ENCODE measurements at regions not wholly inside any gene's neighbourhood (a gene's known extent, or its start where the extent isn't known, plus 50 kb on each side); places are given as distances from the start of the nearest gene placed in this dataset.

GRCh38 chr3:70726961-70727360 is 414.5 kb upstream of the MDFIC2 start:
- H3K4me3 ChIP-seq (ENCODE audit: low read length): no peak overlapping the region
- no peaks in the 10 kb centered on the region for H3K9me3 ChIP-seq (ENCODE audit: low read length)
- no peak overlapping the region for H3K27ac ChIP-seq (ENCODE audit: low read length)
- DNase-seq: no peak
- no peaks in the 10 kb centered on the region for H3K9me2 ChIP-seq (replicated peaks; ENCODE audit: insufficient read depth, low read length)
- no peak overlapping the region for H3K9ac ChIP-seq (ENCODE audit: low read length)
- H3K4me2 ChIP-seq (ENCODE audit: low read depth, low read length, poor library complexity, severe bottlenecking): no peak overlapping the region
- H3K4me1 ChIP-seq (ENCODE audit: low read length): no peaks in the 10 kb centered on the region
- H3K27me3 ChIP-seq (ENCODE audit: low read length): no peaks in the 10 kb centered on the region
- H3K79me2 ChIP-seq (ENCODE audit: low read length): no peaks in the 10 kb centered on the region
- no peak overlapping the region for H2AFZ ChIP-seq (ENCODE audit: low read length)
- no peaks in the 10 kb centered on the region for H4K20me1 ChIP-seq (ENCODE audit: insufficient read depth, low read depth, low read length)
- H3K36me3 ChIP-seq (ENCODE audit: insufficient read depth, low read length): no peaks in the 10 kb centered on the region

DNA sequence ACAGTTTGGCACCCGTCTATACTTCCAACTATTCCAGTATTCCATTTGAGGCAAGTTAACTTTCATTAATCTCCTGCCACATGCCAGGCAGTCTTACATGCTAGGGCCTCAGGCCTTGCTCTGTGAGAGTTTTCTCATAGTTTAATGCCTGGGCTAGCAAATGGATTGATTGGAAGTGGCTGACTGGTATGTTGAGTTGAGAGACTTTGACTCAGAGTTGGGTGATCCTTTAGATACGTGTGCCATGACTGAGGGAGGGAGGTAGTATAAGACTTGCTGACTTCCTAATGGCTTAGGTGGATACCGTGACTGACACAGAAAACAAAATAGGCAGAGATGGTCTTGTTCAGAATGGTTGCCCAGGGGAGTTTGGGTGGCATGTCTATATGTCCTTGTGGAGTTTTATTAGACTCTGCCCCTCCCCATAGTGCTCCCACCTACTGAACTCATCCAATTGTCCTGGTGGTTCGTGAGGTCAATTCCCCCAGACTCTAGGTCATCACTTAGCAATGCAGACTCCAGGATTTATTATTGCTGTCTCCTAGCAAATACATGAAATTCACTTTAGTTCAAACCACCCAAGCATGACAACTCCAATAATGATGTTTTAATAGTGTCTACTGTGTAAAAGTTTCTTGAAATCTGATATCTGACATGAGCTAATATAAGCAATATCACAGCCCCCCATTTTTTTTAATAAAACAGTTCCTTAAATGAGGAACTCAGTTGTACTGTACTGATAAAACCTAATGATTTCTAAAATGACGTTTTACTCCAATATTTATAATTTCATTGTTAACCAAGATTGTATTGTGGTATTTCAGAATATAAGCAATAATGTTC is 413.9 kb upstream of the MDFIC2 start:
- Histone ChIP-seq H3K36me3 (ENCODE audit: insufficient read depth, low read length) (no peaks in the 10 kb centered on the region), H3K9ac (ENCODE audit: low read length) (no peak overlapping the region), H3K9me3 (ENCODE audit: low read length) (no peaks in the 10 kb centered on the region), H3K27me3 (ENCODE audit: low read length) (no peaks in the 10 kb centered on the region), H4K20me1 (ENCODE audit: insufficient read depth, low read depth, low read length) (no peaks in the 10 kb centered on the region), H3K4me3 (ENCODE audit: low read length) (no peak overlapping the region), H3K79me2 (ENCODE audit: low read length) (no peaks in the 10 kb centered on the region), H2AFZ (ENCODE audit: low read length) (no peak overlapping the region), H3K4me2 (ENCODE audit: low read depth, low read length, poor library complexity, severe bottlenecking) (no peak overlapping the region), H3K4me1 (ENCODE audit: low read length) (no peaks in the 10 kb centered on the region), H3K27ac (ENCODE audit: low read length) (no peak overlapping the region), H3K9me2 (replicated peaks; ENCODE audit: insufficient read depth, low read length) (no peaks in the 10 kb centered on the region)
- DNase-seq: no peak

GRCh38 chr3:70722018-70722417 is 409.6 kb upstream of the MDFIC2 start:
- H2AFZ ChIP-seq (ENCODE audit: low read length): no peak overlapping the region
- H3K9me3 ChIP-seq (ENCODE audit: low read length): no peaks in the 10 kb centered on the region
- H3K4me3 ChIP-seq (ENCODE audit: low read length): no peak overlapping the region
- no peak overlapping the region for H3K4me2 ChIP-seq (ENCODE audit: low read depth, low read length, poor library complexity, severe bottlenecking)
- no peaks in the 10 kb centered on the region for H3K36me3 ChIP-seq (ENCODE audit: insufficient read depth, low read length)
- H3K27ac ChIP-seq (ENCODE audit: low read length): no peak overlapping the region
- H3K9me2 ChIP-seq (replicated peaks; ENCODE audit: insufficient read depth, low read length): no peaks in the 10 kb centered on the region
- no peaks in the 10 kb centered on the region for H3K4me1 ChIP-seq (ENCODE audit: low read length)
- no peak overlapping the region for H3K9ac ChIP-seq (ENCODE audit: low read length)
- no peaks in the 10 kb centered on the region for H4K20me1 ChIP-seq (ENCODE audit: insufficient read depth, low read depth, low read length)
- no peak for DNase-seq
- H3K79me2 ChIP-seq (ENCODE audit: low read length): no peaks in the 10 kb centered on the region
- H3K27me3 ChIP-seq (ENCODE audit: low read length): no peaks in the 10 kb centered on the region

DNA sequence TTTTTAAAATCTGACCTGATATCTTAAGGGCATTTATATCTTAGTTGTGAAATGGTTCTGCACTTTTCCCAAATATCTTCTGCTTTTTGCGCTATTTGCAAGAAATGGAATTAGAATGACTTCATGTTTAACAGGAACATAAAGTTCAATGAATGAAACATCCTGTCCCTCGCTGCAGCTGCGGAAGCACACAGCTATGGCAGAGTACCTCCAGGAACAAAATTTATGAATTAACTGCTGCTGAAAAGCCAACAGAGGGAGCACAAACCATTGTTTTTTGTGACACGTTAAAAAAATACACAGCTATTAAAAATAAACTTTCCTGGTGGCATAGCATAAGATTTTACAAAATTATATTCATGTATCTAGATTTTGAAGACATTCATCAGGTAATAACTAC is 404.4 kb upstream of the MDFIC2 start:
- Histone ChIP-seq H2AFZ (ENCODE audit: low read length) (no peak overlapping the region), H3K4me2 (ENCODE audit: low read depth, low read length, poor library complexity, severe bottlenecking) (no peak overlapping the region), H3K36me3 (ENCODE audit: insufficient read depth, low read length) (no peaks in the 10 kb centered on the region), H3K9ac (ENCODE audit: low read length) (no peak overlapping the region), H3K9me3 (ENCODE audit: low read length) (peaks cover 11% of the 10 kb centered on the region), H4K20me1 (ENCODE audit: insufficient read depth, low read depth, low read length) (no peaks in the 10 kb centered on the region), H3K79me2 (ENCODE audit: low read length) (no peaks in the 10 kb centered on the region), H3K4me3 (ENCODE audit: low read length) (no peak overlapping the region), H3K27ac (ENCODE audit: low read length) (no peak overlapping the region), H3K9me2 (replicated peaks; ENCODE audit: insufficient read depth, low read length) (no peaks in the 10 kb centered on the region), H3K4me1 (ENCODE audit: low read length) (no peaks in the 10 kb centered on the region), H3K27me3 (ENCODE audit: low read length) (no peaks in the 10 kb centered on the region; the same call in 1 of the 2 replicates)
- DNase-seq: peak; percentile 47

- 0 out of 2 replicates have a peak, but pooled peaks cover 5% of the 10 kb centered on the region for H3K9me2 ChIP-seq (replicated peaks; ENCODE audit: insufficient read depth, low read length)
- no peak for DNase-seq
- H3K36me3 ChIP-seq (ENCODE audit: insufficient read depth, low read length): no peaks in the 10 kb centered on the region
Observed at GRCh38 chr3:70712449-70713082, 400.1 kb upstream of the MDFIC2 start.

DNA sequence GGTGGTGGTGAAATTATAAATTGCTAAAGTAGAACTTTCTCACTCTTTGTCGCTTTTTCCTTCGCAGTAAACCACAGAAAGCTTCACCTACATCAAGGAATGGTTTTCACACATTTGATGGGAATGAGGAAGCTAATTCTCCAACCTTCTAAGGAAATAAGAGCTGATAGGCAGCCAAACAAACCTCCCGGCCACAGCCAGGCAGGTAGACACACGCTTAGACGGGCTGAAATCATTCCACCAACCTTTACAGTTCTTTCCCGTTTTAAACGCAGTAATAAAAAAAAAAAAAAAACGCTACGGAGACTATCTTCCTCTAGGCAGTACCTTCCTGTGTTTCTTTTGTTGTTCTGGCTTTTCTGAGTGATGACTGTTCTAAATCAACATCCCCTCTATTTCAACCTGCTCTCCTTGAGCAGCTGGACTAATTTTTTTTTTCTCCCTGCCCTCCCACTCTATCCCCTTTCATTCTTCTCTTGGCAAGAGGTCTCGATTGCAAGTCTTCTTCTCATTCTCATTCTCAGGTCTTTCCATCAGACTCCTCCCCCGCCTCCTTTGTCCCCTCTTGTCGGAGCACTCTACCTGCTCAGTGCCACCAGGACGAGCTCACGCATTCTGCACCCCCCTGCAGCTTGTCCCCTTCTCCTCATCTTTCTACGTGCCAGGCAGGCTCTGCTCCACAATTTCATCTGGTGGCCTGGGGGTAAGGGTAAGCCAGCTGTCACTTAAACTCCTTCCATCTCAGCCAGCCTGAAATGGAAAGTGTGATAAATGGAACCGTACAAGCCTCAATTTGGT is 391.1 kb upstream of the MDFIC2 start:
- H3K4me3 ChIP-seq (ENCODE audit: low read length): no peak overlapping the region
- no peak overlapping the region for H3K27ac ChIP-seq (ENCODE audit: low read length)
- 0 out of 2 replicates have a peak, but pooled peaks cover 4% of the 10 kb centered on the region for H3K9me2 ChIP-seq (replicated peaks; ENCODE audit: insufficient read depth, low read length)
- no peaks in the 10 kb centered on the region for H3K79me2 ChIP-seq (ENCODE audit: low read length)
- no peaks in the 10 kb centered on the region for H4K20me1 ChIP-seq (ENCODE audit: insufficient read depth, low read depth, low read length)
- H3K27me3 ChIP-seq (ENCODE audit: low read length): no peaks in the 10 kb centered on the region
- DNase-seq: no peak
- H3K4me2 ChIP-seq (ENCODE audit: low read depth, low read length, poor library complexity, severe bottlenecking): no peak overlapping the region
- no peaks in the 10 kb centered on the region for H3K4me1 ChIP-seq (ENCODE audit: low read length)
- H3K36me3 ChIP-seq (ENCODE audit: insufficient read depth, low read length): no peaks in the 10 kb centered on the region
- no peaks in the 10 kb centered on the region for H3K9me3 ChIP-seq (ENCODE audit: low read length)
- H2AFZ ChIP-seq (ENCODE audit: low read length): no peak overlapping the region
- H3K9ac ChIP-seq (ENCODE audit: low read length): no peak overlapping the region

More at GRCh38 chr3:70712449-70713082, 400.1 kb upstream of the MDFIC2 start:
- Histone ChIP-seq H3K9me3 (ENCODE audit: low read length) (peaks cover 11% of the 10 kb centered on the region), H3K4me3 (ENCODE audit: low read length) (no peak overlapping the region), H3K27me3 (ENCODE audit: low read length) (peaks cover 3% of the 10 kb centered on the region; the same call in 1 of the 2 replicates), H3K79me2 (ENCODE audit: low read length) (no peaks in the 10 kb centered on the region), H3K4me2 (ENCODE audit: low read depth, low read length, poor library complexity, severe bottlenecking) (no peak overlapping the region), H3K9ac (ENCODE audit: low read length) (no peak overlapping the region), H3K27ac (ENCODE audit: low read length) (no peak overlapping the region), H4K20me1 (ENCODE audit: insufficient read depth, low read depth, low read length) (no peaks in the 10 kb centered on the region), H3K4me1 (ENCODE audit: low read length) (no peaks in the 10 kb centered on the region), H2AFZ (ENCODE audit: low read length) (no peak overlapping the region)

DNA sequence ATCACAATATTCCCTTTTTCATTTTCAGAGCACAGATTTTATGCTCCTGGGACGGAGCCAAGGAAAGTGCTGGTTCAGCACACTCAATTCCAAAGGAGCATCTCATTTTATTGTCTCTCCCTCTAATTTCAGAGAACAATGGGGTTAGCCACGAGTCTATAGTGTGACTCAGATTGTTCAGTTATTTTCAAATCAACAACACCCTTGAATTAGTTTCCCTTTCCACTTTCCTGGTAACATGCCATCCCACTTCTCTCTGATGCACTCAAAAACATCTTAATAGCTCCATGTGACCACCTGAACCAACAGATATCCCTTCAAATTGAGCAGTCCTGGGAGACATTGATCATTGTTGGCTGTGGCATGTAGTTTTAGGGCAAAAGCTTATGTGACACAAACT is 389.7 kb upstream of the MDFIC2 start:
- Histone ChIP-seq H3K27me3 (ENCODE audit: low read length) (no peaks in the 10 kb centered on the region), H3K36me3 (ENCODE audit: insufficient read depth, low read length) (no peaks in the 10 kb centered on the region), H2AFZ (ENCODE audit: low read length) (no peak overlapping the region), H3K9ac (ENCODE audit: low read length) (no peak overlapping the region), H3K4me3 (ENCODE audit: low read length) (no peak overlapping the region), H3K9me2 (replicated peaks; ENCODE audit: insufficient read depth, low read length) (no peaks in the 10 kb centered on the region), H4K20me1 (ENCODE audit: insufficient read depth, low read depth, low read length) (no peaks in the 10 kb centered on the region), H3K4me2 (ENCODE audit: low read depth, low read length, poor library complexity, severe bottlenecking) (no peak overlapping the region), H3K4me1 (ENCODE audit: low read length) (no peaks in the 10 kb centered on the region), H3K9me3 (ENCODE audit: low read length) (no peaks in the 10 kb centered on the region), H3K27ac (ENCODE audit: low read length) (no peak overlapping the region), H3K79me2 (ENCODE audit: low read length) (no peaks in the 10 kb centered on the region)
- no peak for DNase-seq

- Histone ChIP-seq H3K36me3 (ENCODE audit: insufficient read depth, low read length) (no peaks in the 10 kb centered on the region), H3K79me2 (ENCODE audit: low read length) (no peaks in the 10 kb centered on the region), H3K27me3 (ENCODE audit: low read length) (no peaks in the 10 kb centered on the region), H3K27ac (ENCODE audit: low read length) (no peak overlapping the region), H3K4me2 (ENCODE audit: low read depth, low read length, poor library complexity, severe bottlenecking) (no peak overlapping the region), H2AFZ (ENCODE audit: low read length) (no peak overlapping the region), H3K9me3 (ENCODE audit: low read length) (no peaks in the 10 kb centered on the region), H3K9ac (ENCODE audit: low read length) (no peak overlapping the region), H3K4me1 (ENCODE audit: low read length) (no peaks in the 10 kb centered on the region), H4K20me1 (ENCODE audit: insufficient read depth, low read depth, low read length) (no peaks in the 10 kb centered on the region), H3K9me2 (replicated peaks; ENCODE audit: insufficient read depth, low read length) (no peaks in the 10 kb centered on the region), H3K4me3 (ENCODE audit: low read length) (no peak overlapping the region)
- no peak for DNase-seq
Observed at GRCh38 chr3:70684701-70685100, 372.3 kb upstream of the MDFIC2 start.
